RWPE2 (cell line): ENCODE measurements at regions not wholly inside any gene's neighbourhood (a gene's known extent, or its start where the extent isn't known, plus 50 kb on each side); places are given as distances from the start of the nearest gene placed in this dataset.

Source experiments
- ATAC-seq: fragments of 200-7000 bp; cut with Tn5 transposase; 3 replicates; pipeline ENCODE4 v1.9.1; 2021; ENCODE audit warnings: low read depth
- DNase-seq: peaks from one replicate; pipeline ENCODE4 v3.0.0-alpha.2; 2020; ENCODE audit warnings: low spot score
- H3K27ac ChIP-seq: fragments of 450-650 bp; 2 replicates; pipeline ENCODE4 v1.5.1; 2017; ENCODE audit warnings: mild to moderate bottlenecking; ENCODE audit not compliant: poor library complexity, severe bottlenecking
- H3K27me3 ChIP-seq: fragments of 250-450 bp; sonication (Bioruptor Pico); 2 replicates; pipeline ENCODE4 v1.5.1; 2021; ENCODE audit warnings: mild to moderate bottlenecking, moderate library complexity; ENCODE audit not compliant: insufficient read depth, poor library complexity, severe bottlenecking
- H3K36me3 ChIP-seq: fragments of 250-450 bp; sonication (Bioruptor Pico); 2 replicates; pipeline ENCODE4 v1.5.1; 2020; ENCODE audit warnings: low read depth, mild to moderate bottlenecking, moderate library complexity
- H3K4me1 ChIP-seq: fragments of 250-450 bp; sonication (Bioruptor Pico); 2 replicates; pipeline ENCODE4 v1.5.1; 2021; ENCODE audit warnings: mild to moderate bottlenecking, moderate library complexity; ENCODE audit not compliant: insufficient read depth, poor library complexity, severe bottlenecking
- H3K4me3 ChIP-seq: fragments of 250-450 bp; sonication (Bioruptor Pico); 2 replicates; pipeline ENCODE4 v1.5.1; 2021; ENCODE audit warnings: mild to moderate bottlenecking, moderate library complexity; ENCODE audit not compliant: severe bottlenecking
- H3K9me3 ChIP-seq: fragments of 250-450 bp; sonication (Bioruptor Pico); 2 replicates; pipeline ENCODE4 v1.5.1; 2021; ENCODE audit warnings: mild to moderate bottlenecking, moderate library complexity; ENCODE audit not compliant: severe bottlenecking
- TF ChIP-seq, protein P1 (sequence below): fragments of 450-650 bp; IDR thresholded peaks from one replicate; pipeline ENCODE4 v1.5.1; 2017; ENCODE audit warnings: mild to moderate bottlenecking, moderate library complexity; ENCODE audit not compliant: poor library complexity, severe bottlenecking

- Histone ChIP-seq H3K27me3 (no peaks in the 10 kb centered on the region), H3K27ac (no peak overlapping the region), H3K36me3 (no peaks in the 10 kb centered on the region), H3K4me3 (no peak overlapping the region), H3K4me1 (no peaks in the 10 kb centered on the region), H3K9me3 (no peaks in the 10 kb centered on the region)
- ATAC-seq (no peak), DNase-seq (no peak)
- TF ChIP-seq, protein P1, sequence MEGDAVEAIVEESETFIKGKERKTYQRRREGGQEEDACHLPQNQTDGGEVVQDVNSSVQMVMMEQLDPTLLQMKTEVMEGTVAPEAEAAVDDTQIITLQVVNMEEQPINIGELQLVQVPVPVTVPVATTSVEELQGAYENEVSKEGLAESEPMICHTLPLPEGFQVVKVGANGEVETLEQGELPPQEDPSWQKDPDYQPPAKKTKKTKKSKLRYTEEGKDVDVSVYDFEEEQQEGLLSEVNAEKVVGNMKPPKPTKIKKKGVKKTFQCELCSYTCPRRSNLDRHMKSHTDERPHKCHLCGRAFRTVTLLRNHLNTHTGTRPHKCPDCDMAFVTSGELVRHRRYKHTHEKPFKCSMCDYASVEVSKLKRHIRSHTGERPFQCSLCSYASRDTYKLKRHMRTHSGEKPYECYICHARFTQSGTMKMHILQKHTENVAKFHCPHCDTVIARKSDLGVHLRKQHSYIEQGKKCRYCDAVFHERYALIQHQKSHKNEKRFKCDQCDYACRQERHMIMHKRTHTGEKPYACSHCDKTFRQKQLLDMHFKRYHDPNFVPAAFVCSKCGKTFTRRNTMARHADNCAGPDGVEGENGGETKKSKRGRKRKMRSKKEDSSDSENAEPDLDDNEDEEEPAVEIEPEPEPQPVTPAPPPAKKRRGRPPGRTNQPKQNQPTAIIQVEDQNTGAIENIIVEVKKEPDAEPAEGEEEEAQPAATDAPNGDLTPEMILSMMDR = no peak
Observed at GRCh38 chr6:1089859-1090258, 222.0 kb upstream of the FOXQ1 start.

GRCh38 chr6:1088492-1089001, 223.4 kb upstream of the FOXQ1 start:
- ATAC-seq = peak; percentile 88

GRCh38 chr6:1087154-1087843, 224.6 kb upstream of the FOXQ1 start:
- no peaks in the 10 kb centered on the region for H3K27me3 ChIP-seq
- H3K36me3 ChIP-seq = no peaks in the 10 kb centered on the region
- peaks cover 9% of the 10 kb centered on the region for H3K4me1 ChIP-seq
- no peak overlapping the region for H3K27ac ChIP-seq
- TF ChIP-seq, protein P1 = no peak
- no peak overlapping the region for H3K4me3 ChIP-seq
- no peak for ATAC-seq
- H3K9me3 ChIP-seq = no peaks in the 10 kb centered on the region
- no peak for DNase-seq

More at GRCh38 chr6:1088492-1089001, 223.4 kb upstream of the FOXQ1 start:
- Histone ChIP-seq H3K4me1 (no peaks in the 10 kb centered on the region), H3K9me3 (no peaks in the 10 kb centered on the region), H3K27me3 (no peaks in the 10 kb centered on the region), H3K4me3 (no peak overlapping the region), H3K36me3 (no peaks in the 10 kb centered on the region), H3K27ac (no peak overlapping the region)
- DNase-seq = no peak
- TF ChIP-seq, protein P1 = no peak

- DNase-seq (no peak), ATAC-seq (no peak)
- TF ChIP-seq, protein P1 = no peak
- H3K9me3 ChIP-seq = no peaks in the 10 kb centered on the region
- H3K4me3 ChIP-seq = no peak overlapping the region
- peaks cover 16% of the 10 kb centered on the region for H3K4me1 ChIP-seq
- H3K27ac ChIP-seq = no peak overlapping the region
- no peaks in the 10 kb centered on the region for H3K27me3 ChIP-seq
- H3K36me3 ChIP-seq = no peaks in the 10 kb centered on the region
Observed at GRCh38 chr6:1086446-1087153, 225.3 kb upstream of the FOXQ1 start.
